ENCODE measurements at regions not wholly inside any gene's neighbourhood (a gene's known extent, or its start where the extent isn't known, plus 50 kb on each side); places are given as distances from the start of the nearest gene placed in this dataset.
A peak's percentile ranks its signal among the peaks of the same experiment; 100 is the strongest.

GRCh38 chr9:89843074-89843473 lies 238.3 kb downstream of the GADD45G start:
- peaks cover 2% of the 10 kb centered on the region for H3K36me3 Mint-ChIP-seq (ENCODE audit: low read depth)
- H3K4me3 Mint-ChIP-seq: no peak overlapping the region
- H3K4me1 Mint-ChIP-seq: peaks cover 4% of the 10 kb centered on the region
- peaks cover 24% of the 10 kb centered on the region for H3K27me3 Mint-ChIP-seq
- ATAC-seq: no peak
- no peaks in the 10 kb centered on the region for H3K9me3 ChIP-seq (ENCODE audit: control insufficient read depth, low read length, poor library complexity, severe bottlenecking)
- no peak overlapping the region for H3K27ac Mint-ChIP-seq
- no peak for DNase-seq

GRCh38 chr9:89843591-89843990 lies 238.8 kb downstream of the GADD45G start:
- no peaks in the 10 kb centered on the region for H3K9me3 ChIP-seq (ENCODE audit: control insufficient read depth, low read length, poor library complexity, severe bottlenecking)
- peak overlapping the region; percentile 54 for H3K27ac Mint-ChIP-seq

GRCh38 chr9:89844075-89844474 lies 239.3 kb downstream of the GADD45G start:
- peaks cover 24% of the 10 kb centered on the region for H3K27me3 Mint-ChIP-seq
- no peak for DNase-seq
- H3K4me3 Mint-ChIP-seq: no peak overlapping the region
- H3K27ac Mint-ChIP-seq: peak overlapping the region; percentile 54
- ATAC-seq: no peak
- peaks cover 2% of the 10 kb centered on the region for H3K36me3 Mint-ChIP-seq (ENCODE audit: low read depth)
- no peaks in the 10 kb centered on the region for H3K9me3 ChIP-seq (ENCODE audit: control insufficient read depth, low read length, poor library complexity, severe bottlenecking)
- H3K4me1 Mint-ChIP-seq: peaks cover 4% of the 10 kb centered on the region

More at GRCh38 chr9:89843591-89843990, 238.8 kb downstream of the GADD45G start:
- Mint-ChIP-seq H3K36me3 (ENCODE audit: low read depth) (peaks cover 2% of the 10 kb centered on the region), H3K27me3 (peaks cover 24% of the 10 kb centered on the region), H3K4me1 (peaks cover 4% of the 10 kb centered on the region), H3K4me3 (no peak overlapping the region)
- ATAC-seq (no peak), DNase-seq (no peak)

- peaks cover 4% of the 10 kb centered on the region for H3K4me1 Mint-ChIP-seq
- H3K36me3 Mint-ChIP-seq (ENCODE audit: low read depth): peaks cover 2% of the 10 kb centered on the region
- H3K9me3 ChIP-seq (ENCODE audit: control insufficient read depth, low read length, poor library complexity, severe bottlenecking): no peaks in the 10 kb centered on the region
- ATAC-seq (no peak), DNase-seq (no peak)
- peaks cover 24% of the 10 kb centered on the region for H3K27me3 Mint-ChIP-seq
- H3K27ac Mint-ChIP-seq: no peak overlapping the region
- H3K4me3 Mint-ChIP-seq: no peak overlapping the region
These were observed 239.7 kb downstream of the GADD45G start for GRCh38 chr9:89844535-89844934.

GRCh38 chr9:89845321-89845720 lies 240.5 kb downstream of the GADD45G start:
- Mint-ChIP-seq H3K4me3 (no peak overlapping the region), H3K27ac (no peak overlapping the region)
- DNase-seq: no peak

GRCh38 chr9:89845862-89846261 lies 241.1 kb downstream of the GADD45G start:
- peaks cover 33% of the 10 kb centered on the region for H3K27me3 Mint-ChIP-seq
- peaks cover 2% of the 10 kb centered on the region for H3K36me3 Mint-ChIP-seq (ENCODE audit: low read depth)
- no peak overlapping the region for H3K27ac Mint-ChIP-seq
- DNase-seq (no peak), ATAC-seq (no peak)
- H3K4me3 Mint-ChIP-seq: no peak overlapping the region
- peaks cover 4% of the 10 kb centered on the region for H3K4me1 Mint-ChIP-seq
- H3K9me3 ChIP-seq (ENCODE audit: control insufficient read depth, low read length, poor library complexity, severe bottlenecking): no peaks in the 10 kb centered on the region

More at GRCh38 chr9:89845321-89845720, 240.5 kb downstream of the GADD45G start:
- ATAC-seq: no peak
- Mint-ChIP-seq H3K4me1 (peaks cover 4% of the 10 kb centered on the region), H3K36me3 (ENCODE audit: low read depth) (peaks cover 2% of the 10 kb centered on the region), H3K27me3 (peaks cover 27% of the 10 kb centered on the region)
- no peaks in the 10 kb centered on the region for H3K9me3 ChIP-seq (ENCODE audit: control insufficient read depth, low read length, poor library complexity, severe bottlenecking)

GRCh38 chr9:89848060-89849040 lies 243.5 kb downstream of the GADD45G start:
- ATAC-seq (no peak), DNase-seq (no peak)
- H3K9me3 ChIP-seq (ENCODE audit: control insufficient read depth, low read length, poor library complexity, severe bottlenecking): no peaks in the 10 kb centered on the region

GRCh38 chr9:89849096-89849495 lies 244.3 kb downstream of the GADD45G start:
- DNase-seq (no peak), ATAC-seq (no peak)
- no peaks in the 10 kb centered on the region for H3K9me3 ChIP-seq (ENCODE audit: control insufficient read depth, low read length, poor library complexity, severe bottlenecking)
- Mint-ChIP-seq H3K4me3 (no peak overlapping the region), H3K27me3 (peaks cover 19% of the 10 kb centered on the region), H3K4me1 (no peaks in the 10 kb centered on the region), H3K36me3 (ENCODE audit: low read depth) (no peaks in the 10 kb centered on the region), H3K27ac (no peak overlapping the region)

More at GRCh38 chr9:89848060-89849040, 243.5 kb downstream of the GADD45G start:
- Mint-ChIP-seq H3K4me1 (no peaks in the 10 kb centered on the region), H3K27me3 (peaks cover 23% of the 10 kb centered on the region), H3K27ac (no peak overlapping the region), H3K4me3 (no peak overlapping the region), H3K36me3 (ENCODE audit: low read depth) (no peaks in the 10 kb centered on the region)

GRCh38 chr9:89850153-89850552 lies 245.3 kb downstream of the GADD45G start:
- H3K36me3 Mint-ChIP-seq (ENCODE audit: low read depth): peaks cover 2% of the 10 kb centered on the region
- H3K4me3 Mint-ChIP-seq: no peak overlapping the region
- H3K4me1 Mint-ChIP-seq: no peaks in the 10 kb centered on the region
- no peak for DNase-seq
- no peak for ATAC-seq
- H3K27me3 Mint-ChIP-seq: peaks cover 19% of the 10 kb centered on the region
- no peak overlapping the region for H3K27ac Mint-ChIP-seq
- no peaks in the 10 kb centered on the region for H3K9me3 ChIP-seq (ENCODE audit: control insufficient read depth, low read length, poor library complexity, severe bottlenecking)

GRCh38 chr9:89850631-89851325 lies 246.0 kb downstream of the GADD45G start:
- DNase-seq: no peak
- no peak for ATAC-seq
- Mint-ChIP-seq H3K27ac (no peak overlapping the region), H3K36me3 (ENCODE audit: low read depth) (peaks cover 2% of the 10 kb centered on the region), H3K4me1 (no peaks in the 10 kb centered on the region), H3K27me3 (peaks cover 19% of the 10 kb centered on the region), H3K4me3 (no peak overlapping the region)
- no peaks in the 10 kb centered on the region for H3K9me3 ChIP-seq (ENCODE audit: control insufficient read depth, low read length, poor library complexity, severe bottlenecking)

- H3K9me3 ChIP-seq (ENCODE audit: control insufficient read depth, low read length, poor library complexity, severe bottlenecking): no peaks in the 10 kb centered on the region
- Mint-ChIP-seq H3K36me3 (ENCODE audit: low read depth) (peaks cover 2% of the 10 kb centered on the region), H3K4me1 (no peaks in the 10 kb centered on the region), H3K4me3 (no peak overlapping the region), H3K27me3 (peaks cover 19% of the 10 kb centered on the region), H3K27ac (no peak overlapping the region)
- no peak for DNase-seq
- no peak for ATAC-seq
These were observed 248.3 kb downstream of the GADD45G start for GRCh38 chr9:89853161-89853560.

- H3K27ac Mint-ChIP-seq: no peak overlapping the region
- peaks cover 19% of the 10 kb centered on the region for H3K27me3 Mint-ChIP-seq
- ATAC-seq (no peak), DNase-seq (no peak)
- H3K4me1 Mint-ChIP-seq: no peaks in the 10 kb centered on the region
- peaks cover 2% of the 10 kb centered on the region for H3K36me3 Mint-ChIP-seq (ENCODE audit: low read depth)
- H3K9me3 ChIP-seq (ENCODE audit: control insufficient read depth, low read length, poor library complexity, severe bottlenecking): no peaks in the 10 kb centered on the region
- H3K4me3 Mint-ChIP-seq: no peak overlapping the region
These were observed 249.1 kb downstream of the GADD45G start for GRCh38 chr9:89853931-89854330.

GRCh38 chr9:89854715-89855475 lies 250.1 kb downstream of the GADD45G start:
- Mint-ChIP-seq H3K27me3 (peaks cover 19% of the 10 kb centered on the region), H3K36me3 (ENCODE audit: low read depth) (peaks cover 2% of the 10 kb centered on the region), H3K27ac (no peak overlapping the region), H3K4me1 (no peaks in the 10 kb centered on the region), H3K4me3 (no peak overlapping the region)
- ATAC-seq: no peak
- no peaks in the 10 kb centered on the region for H3K9me3 ChIP-seq (ENCODE audit: control insufficient read depth, low read length, poor library complexity, severe bottlenecking)
- no peak for DNase-seq
